RPMI8226 (cell line): ENCODE measurements at regions not wholly inside any gene's neighbourhood (a gene's known extent, or its start where the extent isn't known, plus 50 kb on each side); places are given as distances from the start of the nearest gene placed in this dataset.
"Not testable (repeated sequence)": the region's sequence is repeated elsewhere in the genome, so short reads cannot be mapped to it uniquely, and the experiment has no call there.

ENCODE experiments used
- DNase-seq: peaks from one replicate; pipeline ENCODE4 v3.0.0-alpha.2; 2015

DNA sequence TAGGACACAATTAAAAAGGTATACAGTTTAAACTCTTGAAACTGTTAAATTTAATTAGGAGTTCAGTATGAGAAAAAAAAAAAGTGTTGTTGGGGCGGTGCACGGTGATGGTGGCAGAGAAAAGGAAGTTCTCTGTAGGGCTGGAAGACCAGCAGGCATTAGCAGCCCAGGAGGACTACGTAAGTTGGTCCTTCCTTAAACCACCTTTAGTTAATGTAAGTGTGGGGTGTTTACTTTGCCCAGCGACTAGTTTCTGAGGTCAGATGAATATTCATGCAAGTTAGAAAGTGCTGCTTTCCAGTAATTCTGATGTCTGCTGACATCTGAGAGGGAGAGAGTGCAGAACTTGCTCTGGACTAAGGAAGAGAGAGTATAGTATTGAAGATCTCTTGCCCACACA lies 54.9 kb downstream of the NKX2-1 start:
- DNase-seq, result no peak

DNA sequence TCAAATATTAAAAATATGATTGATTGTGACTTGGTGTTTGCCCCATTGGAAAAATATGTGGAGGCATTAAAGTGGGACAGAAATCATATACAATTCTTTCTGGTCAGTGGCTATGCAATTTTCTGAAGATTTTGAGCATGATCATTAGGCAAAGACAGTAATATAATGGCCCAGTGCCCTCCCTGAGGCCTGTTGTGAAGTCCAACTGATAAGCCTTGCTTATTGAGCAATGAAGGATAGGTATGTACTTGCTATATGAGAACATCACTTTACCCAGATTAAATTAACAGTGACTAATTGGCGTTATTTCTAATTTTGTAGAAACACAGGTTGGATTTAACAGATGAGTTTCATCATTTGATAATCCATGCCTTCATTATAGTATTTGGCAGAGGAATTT lies 57.1 kb downstream of the NKX2-1 start:
- no peak for DNase-seq

DNA sequence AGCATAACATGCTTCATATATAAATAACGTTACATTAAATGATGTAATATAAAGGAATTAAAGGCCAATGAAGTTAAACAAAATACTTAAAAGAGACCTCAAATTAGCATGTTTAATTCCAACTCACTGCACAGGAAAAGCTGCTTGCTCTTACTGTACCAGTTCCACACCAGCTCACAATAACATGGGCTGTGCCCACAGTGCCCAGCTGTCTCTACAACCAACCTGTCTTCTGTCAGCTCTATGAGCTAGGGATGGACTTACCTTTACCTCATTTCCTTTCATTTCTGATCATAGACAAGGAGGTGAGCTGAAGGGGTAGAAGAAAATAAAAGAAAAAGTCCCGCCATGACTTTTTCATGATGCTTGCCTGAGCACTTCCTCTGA lies 64.8 kb downstream of the NKX2-1 start:
- no peak for DNase-seq

DNA sequence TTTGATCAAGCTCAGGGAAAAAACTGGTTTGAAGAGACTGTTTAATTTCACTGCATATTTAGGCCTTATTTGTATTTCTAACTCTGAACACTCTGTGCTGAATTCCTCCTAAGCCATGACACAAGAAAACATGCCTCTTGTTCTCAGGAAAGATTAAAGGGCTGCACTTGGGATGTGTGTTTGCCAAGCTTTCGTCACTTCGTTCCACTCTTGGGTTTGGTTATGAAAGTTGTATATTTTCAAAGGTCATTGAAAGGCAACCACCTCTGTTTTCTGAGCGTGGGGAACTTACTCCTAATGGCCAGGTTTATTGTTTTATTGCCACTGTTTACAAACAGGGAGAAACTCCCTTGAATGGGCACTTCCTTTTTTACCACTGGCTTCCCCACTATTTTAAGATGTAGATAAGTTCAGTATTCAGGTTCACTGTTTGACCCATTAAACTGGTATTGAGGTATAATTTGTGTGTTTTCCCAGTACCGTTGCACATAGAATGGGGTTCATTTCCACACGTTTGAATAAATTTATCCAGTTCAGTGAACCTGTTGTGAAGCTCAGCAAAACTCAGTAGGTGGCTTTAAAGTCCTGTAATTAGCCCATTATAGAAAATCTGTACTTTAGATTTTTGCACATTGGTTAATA lies 65.3 kb downstream of the NKX2-1 start:
- no peak for DNase-seq

DNA sequence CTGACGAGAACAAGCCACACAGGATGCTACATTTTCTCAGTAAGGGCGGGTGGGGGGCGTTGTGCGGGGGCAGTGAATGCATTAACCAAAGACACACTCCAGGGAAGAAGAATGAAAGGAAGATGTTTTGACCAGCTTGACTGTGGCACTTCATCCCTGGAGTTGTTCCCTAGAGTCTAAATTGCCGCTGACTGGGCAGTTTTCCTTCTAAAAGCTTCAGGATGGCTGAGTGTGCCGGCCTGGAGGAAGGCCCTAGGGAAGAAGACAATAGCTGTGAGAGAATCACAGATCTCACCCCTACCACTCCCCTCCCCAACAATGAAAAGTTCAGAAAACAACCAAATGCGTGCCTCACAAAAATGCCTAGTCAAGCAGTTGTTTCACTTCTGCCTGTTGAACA lies 67.2 kb downstream of the NKX2-1 start:
- DNase-seq, result no peak

DNA sequence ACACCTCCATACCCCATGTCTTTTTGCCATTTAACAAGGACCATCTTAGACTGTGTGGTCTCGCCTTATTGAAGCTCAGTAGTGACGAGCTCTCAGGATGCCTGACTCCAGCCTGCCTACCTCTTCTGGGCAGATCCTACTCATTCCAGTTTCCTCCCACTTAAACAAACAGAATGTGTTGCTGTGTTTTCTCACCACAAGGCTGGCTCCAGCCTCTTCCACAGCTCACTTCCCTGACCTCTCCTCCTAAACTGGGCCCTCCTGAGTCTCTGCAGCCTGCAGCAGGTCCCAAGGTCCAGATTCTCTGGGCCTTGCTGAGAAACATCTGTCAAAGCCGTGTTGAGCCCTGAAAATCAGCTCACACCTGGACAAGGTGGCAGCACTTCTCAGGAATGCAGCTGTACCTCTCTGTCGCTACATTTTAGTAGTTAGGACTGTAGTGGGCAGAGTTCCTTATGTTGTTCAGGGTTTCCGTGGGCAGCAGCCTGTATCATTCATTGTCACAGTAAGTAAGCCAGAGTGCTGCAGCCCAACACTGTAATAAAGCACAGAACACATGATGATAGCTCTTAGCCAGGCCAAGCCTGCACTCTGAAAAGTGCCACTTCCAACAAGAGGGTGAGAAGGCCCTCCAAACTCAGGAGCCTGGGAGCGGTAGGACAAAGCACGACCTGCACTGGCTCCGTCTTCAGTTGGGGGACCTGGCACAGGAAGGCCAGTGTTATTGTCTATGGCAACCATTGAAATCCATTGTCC lies 68.5 kb downstream of the NKX2-1 start:
- no peak for DNase-seq

DNA sequence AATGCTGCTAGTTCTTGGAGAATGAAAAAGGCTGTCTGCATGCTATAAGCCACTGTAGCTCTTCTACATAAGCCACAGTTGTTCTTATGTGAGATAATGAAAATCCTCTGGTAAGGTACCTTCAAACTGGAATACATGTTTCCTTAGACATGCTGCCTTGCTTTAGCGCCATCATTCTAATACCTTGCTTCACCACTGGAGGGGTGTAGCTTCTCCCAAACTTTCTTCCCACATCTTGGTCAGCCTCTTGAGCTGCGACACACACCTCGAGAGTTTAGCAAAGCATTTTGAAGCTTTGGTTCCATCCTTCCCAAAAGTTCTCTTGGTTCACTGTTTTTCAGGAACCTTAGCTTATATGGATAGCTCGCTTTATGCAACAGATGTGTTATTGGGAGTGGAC lies 69.5 kb downstream of the NKX2-1 start:
- DNase-seq, result no peak

DNA sequence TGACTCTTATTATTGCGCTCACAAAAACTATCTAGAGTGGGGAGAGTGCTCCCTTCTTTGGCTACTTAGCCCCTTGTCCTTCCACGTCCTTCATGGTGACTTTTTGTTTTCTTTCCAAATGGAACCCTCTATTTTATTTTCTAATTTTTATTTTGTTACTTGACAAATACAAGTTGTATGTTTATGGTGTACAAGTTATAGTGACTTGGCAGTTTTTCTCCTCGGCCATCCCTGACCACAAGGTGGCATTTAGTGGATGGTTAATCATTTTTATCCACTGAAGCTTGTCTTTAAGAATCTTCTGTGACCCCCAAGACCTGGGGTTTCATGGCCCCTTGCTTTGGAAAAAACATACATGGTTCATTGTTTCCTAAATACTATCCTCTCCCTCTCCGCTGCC lies 70.1 kb downstream of the NKX2-1 start:
- DNase-seq, result no peak

DNA sequence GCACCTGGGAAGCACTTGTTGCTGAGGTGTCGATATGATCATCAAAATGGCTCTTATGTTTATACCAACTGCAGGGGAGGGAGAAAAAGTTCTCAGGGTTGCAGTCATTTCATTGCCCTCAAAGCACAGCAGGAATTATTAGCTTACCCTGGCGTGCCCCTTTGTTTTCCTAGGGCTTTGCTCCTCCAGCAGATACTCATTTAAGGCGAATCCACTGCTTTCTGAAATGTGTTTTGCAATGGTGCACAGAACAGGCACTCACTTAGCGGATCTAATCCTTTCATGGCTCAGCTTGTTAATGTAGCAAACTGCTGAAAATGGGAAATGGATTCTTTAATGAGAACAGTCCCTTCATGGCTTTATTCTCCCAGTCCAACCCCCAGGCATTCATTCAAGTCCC lies 76.7 kb downstream of the NKX2-1 start:
- no peak for DNase-seq

DNA sequence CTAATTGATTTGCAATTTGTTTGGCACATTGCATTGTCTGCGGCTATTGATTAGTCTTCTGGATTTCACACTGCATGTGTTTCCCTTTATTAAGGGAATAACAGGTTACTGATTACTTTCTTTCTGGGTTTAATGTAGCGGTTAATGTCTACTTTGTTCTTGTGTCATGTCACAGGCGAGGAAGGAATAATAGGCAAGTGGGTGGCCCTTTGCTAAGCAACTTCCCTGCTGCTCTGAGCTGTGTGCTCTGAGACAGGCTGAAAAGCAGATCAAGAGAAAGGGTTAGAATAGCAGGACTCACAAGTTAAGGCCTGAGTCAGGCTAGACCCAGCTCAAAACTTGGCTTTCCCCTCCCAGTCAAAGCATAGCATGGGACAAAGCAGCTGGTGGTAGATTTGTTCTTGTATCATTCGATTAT lies 77.2 kb downstream of the NKX2-1 start:
- DNase-seq, result no peak

DNA sequence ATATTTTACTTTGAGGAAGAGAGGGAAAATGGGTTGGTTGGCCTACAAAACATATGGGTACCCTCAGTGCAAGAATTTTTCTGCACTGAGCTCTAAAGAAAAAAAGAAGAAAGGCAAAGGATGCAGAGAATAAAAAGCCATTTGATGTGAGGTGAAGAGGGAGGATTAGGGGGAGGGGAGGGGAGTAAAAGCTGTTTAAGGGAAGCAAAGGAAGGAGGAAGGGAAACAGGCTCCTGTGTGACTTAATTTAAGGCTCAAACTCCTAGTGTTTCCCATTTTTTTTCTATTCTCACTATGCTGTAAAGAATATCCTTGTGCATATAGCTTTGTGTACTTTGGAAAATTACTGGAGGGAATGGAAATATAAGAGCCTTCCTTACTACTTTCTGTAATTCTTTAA lies 78.7 kb downstream of the NKX2-1 start:
- no peak for DNase-seq

DNA sequence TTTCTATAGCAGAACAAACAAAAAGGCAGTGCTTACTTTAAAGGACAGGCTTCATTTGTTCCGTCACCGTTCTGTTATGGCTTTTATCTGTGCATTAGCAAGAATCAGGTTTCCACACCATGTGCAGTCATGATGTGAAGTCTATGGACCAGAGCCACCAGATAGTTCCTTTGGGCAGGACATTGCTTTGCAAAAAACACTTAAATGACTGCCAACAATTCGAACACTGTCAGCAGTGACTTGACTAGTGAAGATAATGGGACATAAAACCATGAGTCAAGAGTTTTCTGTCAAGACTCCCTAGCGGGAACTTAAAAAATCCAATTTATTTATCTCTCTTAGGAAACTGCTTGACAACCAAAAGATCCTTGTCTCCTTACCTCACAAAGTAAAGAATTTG lies 80.3 kb downstream of the NKX2-1 start:
- no peak for DNase-seq

DNA sequence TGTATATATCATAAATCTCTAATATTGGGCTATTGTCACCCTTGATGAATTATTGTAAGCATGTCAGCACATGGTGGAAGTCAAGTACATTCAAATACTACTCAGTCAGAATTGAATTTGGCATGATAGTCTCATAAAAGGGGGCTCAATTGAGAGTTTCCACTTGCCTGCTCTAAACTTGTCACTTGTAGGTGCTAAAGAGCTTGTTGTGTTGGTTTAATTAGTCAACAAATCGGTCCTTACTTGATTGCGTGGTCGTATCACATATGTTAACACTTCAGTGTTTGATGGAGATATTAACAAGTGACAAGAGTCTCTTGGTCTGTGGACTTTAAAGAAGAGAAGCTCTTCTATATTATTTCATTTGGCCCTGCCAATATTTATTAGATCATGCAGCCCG lies 81.1 kb downstream of the NKX2-1 start:
- no peak for DNase-seq

DNA sequence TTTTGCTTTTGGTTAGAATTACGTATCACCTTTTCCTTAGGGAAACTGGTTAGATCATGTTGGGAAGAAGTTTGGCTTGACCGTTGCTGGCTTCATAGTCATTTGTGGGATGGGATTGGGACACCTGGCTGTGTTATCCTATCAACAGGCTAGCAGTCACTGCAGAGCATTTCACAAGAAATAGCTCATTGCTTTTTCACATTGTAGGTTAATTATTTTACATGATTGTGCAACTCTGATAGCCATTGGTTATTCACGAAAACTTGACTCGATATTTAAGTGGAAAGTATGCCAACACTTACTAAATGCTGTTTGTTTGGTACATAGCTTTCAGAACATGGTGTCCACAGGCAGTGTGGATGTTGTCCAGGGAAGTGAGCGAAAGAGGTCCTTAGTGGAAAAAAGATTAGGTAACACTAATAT lies 89.4 kb downstream of the NKX2-1 start:
- no peak for DNase-seq

DNA sequence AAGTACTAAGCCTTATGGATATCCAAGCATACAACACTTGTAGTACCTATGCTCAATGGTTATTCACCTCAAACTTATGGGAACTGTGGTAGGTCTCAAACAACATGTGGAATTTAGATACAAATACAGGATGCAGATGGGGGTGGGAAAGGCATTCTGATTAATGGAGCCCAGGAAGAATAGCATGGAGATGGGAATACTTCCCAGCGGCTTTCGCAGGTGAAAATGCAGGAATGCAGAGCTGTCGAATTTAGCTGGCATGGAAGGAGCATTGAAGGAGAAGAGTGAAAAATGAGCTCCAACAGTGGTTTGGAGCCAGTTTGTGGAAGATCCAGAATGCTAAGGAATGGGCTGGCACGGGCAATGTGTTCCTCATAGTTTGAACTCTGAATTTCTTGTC lies 89.9 kb downstream of the NKX2-1 start:
- DNase-seq, result no peak

DNA sequence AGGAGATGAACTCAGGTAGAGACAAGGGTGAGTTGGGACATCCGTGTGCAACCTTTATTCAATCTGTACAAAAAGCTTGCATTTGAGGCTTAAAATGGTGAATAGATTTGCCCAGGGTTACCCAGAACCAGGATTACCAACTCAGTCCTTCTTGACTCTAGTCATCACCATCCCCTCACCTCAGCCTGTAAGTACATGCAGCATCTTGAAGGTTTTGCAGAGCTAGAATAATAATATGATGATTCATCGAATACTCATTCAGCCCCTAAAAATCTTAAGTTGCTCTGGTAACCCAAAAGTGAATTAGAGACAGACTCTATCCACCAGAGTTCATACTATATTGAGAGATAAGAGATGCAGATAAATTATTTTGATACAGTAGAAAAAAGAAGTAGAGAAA lies 90.3 kb downstream of the NKX2-1 start:
- no peak for DNase-seq

DNA sequence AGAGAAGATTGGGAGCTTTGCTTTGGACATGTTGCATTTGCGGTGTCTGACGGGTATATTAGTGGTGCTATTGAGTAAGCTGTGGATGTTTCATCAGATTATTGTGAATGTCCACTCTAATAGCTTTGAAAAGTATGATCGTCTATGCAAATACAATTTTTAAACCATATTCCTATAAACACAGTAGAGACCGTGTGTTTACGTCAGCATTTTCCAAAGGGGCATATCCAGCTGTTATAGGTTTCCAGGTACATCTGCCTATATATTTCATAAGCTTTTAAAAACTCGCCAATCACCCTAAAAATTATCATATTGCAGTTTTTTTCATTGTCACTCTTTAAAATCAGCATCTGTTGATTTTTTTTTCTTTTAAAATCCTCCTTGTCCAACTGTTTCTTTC lies 91.7 kb downstream of the NKX2-1 start:
- DNase-seq, result no peak

DNA sequence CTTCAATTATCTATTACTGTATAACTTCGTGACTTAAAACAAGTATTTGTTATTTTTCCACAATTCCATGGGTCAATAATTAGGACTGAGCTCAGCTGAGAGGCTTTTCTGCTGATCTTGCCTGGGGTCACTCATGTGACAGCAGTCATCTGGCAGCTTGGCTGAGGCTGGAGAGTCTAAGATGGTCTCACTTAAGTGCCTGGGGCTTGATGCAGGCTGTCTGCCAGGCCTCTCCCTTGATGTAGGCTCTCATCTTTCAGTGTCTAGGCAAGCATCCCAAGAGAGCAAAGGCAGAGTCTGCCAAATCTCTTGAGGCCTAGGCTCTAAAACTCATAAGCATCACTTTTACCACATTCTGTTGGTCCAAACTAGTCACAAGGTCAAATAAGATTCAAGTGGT lies 93.2 kb downstream of the NKX2-1 start:
- DNase-seq, result no peak

DNA sequence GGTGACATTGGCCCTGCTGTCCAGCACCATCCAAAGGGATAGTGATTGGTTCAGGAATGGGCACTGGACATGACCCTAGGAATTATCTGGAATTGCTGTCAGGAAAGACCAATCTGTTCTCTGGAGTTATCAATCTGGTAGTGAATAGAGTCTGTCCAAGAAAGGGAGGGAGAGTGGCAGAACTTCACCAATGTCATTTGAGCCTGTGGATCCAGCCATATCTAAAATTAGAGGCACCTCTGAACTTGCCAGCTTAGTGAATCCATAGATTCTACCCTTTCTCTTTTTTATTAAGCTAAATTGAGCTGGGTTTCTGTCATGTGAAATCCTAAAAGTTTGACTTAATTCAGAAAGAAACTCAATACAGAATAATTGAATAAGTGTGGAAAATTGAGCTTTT lies 93.9 kb downstream of the NKX2-1 start:
- no peak for DNase-seq

DNA sequence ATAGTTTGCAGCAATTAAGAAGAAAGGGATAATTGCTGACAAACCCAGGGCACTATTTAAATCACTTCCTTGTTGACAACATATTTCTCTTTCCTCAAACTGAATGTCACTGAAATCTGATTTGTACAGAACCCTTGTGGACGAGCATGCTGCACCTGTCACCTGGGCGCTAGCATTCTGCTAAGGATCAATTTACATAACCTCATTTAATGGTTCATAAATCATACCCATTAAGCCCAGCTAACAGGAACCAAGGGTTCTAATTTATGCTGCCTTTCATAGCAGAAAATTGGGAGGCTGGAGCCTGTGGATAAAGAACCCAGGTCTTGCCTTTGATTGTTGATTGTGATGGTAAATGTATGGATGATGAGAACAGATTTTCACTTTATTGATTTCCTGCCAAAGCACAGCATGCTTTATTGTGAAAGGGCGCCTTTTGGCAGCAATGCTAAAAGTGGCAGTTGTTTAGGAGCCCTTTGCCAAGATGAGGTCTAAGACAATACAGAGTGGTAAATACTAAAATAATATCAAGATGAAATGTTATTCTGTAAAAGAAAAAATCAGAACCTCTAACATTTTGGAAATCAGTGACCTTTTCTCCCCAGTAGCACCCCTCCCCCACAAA lies 95.4 kb downstream of the NKX2-1 start:
- no peak for DNase-seq

DNA sequence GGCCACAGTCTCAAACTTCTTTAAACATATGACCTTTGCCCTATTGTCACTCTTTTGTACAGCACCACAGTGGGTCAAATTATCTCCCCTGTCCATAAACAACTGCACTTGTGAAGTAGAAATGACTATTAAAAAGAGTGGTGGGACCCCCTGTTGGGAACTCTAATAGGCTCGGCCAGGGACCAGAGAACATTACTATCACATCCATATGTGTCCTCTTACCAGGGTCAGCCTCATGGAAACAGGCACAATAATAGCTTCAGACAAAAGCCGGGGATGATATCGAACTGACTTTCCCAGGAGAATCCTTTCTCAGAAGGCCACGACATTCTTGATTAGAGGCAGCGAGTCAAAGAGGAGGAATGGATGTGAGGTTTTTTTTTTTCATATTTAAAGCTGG lies 96.6 kb downstream of the NKX2-1 start:
- DNase-seq, result no peak

DNA sequence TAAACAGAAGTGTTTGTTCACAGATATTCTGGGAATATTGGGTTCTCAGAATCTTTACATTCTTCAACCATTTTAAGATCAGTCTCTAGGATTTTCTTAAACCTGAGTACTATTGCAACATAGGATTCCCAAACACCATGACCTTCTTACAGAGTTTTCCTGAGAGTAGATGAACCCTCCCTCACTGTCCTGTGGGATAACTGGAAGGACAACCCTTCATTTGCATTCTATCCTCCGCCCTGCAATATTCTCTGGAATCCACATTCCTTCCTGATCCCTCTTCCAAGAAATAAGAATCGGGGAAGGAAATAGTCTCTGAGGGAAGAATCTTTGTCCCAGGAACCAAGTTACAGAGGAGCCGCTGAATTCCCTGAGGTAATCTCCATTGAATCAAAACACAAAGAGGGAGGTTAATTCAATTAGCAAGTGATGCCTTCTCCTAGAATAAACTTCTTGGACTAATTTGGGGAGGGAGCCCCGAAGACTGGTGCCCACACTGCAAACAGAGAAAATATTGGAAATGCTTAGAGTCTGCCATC lies 99.8 kb upstream of the MBIP start:
- no peak for DNase-seq

DNA sequence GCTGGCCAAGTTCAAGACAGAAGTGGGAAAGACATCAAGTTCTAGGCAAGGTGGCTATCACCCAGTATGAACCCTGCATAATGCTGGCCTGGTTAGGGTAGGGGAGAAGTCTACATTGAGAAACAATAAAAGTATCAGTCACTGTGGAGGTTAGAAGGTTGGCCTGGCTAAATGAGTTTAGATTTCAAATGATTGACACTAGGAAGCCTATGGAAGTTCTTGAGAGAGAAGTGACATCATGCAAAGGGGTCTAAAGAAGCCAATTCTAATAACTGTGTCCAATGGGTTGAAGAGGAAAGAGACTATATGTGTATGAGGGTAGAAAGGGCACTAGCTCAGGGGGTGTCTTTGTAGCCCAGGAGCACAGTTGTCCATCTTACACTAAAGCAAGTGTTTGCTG lies 98.5 kb upstream of the MBIP start:
- DNase-seq, result no peak

DNA sequence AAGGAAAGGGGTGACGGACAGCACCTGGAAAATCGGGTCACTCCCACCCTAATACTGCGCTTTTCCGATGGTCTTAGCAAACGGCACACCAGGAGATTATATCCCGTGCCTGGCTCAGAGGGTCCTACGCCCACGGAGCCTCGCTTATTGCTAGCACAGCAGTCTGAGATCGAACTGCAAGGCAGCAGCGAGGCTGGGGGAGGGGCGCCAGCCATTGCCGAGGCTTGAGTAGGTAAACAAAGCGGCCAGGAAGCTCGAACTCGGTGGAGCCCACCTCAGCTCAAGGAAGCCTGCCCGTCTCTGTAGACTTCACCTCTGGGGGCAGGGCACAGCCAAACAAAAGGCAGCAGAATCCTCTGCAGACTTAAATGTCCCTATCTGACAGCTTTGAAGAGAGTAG lies 91.5 kb upstream of the MBIP start:
- DNase-seq, result not testable (repeated sequence)
